Endothelial cell of umbilical vein (primary cell): ENCODE measurements at regions not wholly inside any gene's neighbourhood (a gene's known extent, or its start where the extent isn't known, plus 50 kb on each side); places are given as distances from the start of the nearest gene placed in this dataset.
"Not testable (repeated sequence)": the region's sequence is repeated elsewhere in the genome, so short reads cannot be mapped to it uniquely, and the experiment has no call there.

Source experiments
- BruUV-seq: library from RNA; stranded (reverse); fragments of 400-500 nt; replicated peaks from 2 replicates; lab custom pipeline; 2021; lab: Mats Ljungman, UMichigan
- CTCF ChIA-PET: fragments of 300-600, 350-600 bp; sonication (Branson Sonifier 250); formaldehyde crosslinking; loops from one replicate; lab custom pipeline; 2021; ENCODE audit warnings: antibody characterized with exemption, inconsistent platforms; lab: Charles Lee
- POLR2A ChIA-PET: fragments of 300-600, 350-600 bp; sonication (Branson Sonifier 250); formaldehyde crosslinking; loops from one replicate; lab custom pipeline; 2021; ENCODE audit warnings: antibody characterized with exemption, inconsistent platforms; lab: Charles Lee
- DNase-seq: peaks from one replicate; pipeline ENCODE4 v3.0.0-alpha.2; 2011; ENCODE audit warnings: low read depth, low spot score
- FAIRE-seq: peaks from 2 replicates; lab custom pipeline; 2011; peaks lifted over from hg19 to GRCh38; lab: Jason Lieb, UNC
- H2AFZ ChIP-seq: 2 replicates; pipeline ENCODE4 v1.6.0; 2012; ENCODE audit warnings: low read depth, low read length, control low read depth, inconsistent platforms
- H3K27ac ChIP-seq: 2 replicates; pipeline ENCODE4 v1.5.1; 2011; ENCODE audit warnings: low read depth, mild to moderate bottlenecking, control low read depth, low read length, moderate library complexity; ENCODE audit not compliant: insufficient read depth
- H3K27me3 ChIP-seq, 2 experiments: 2 replicates each; pipeline versions ENCODE4 v1.6.0 to v1.6.1; 2011; ENCODE audit warnings: low read length in 2 of 2, mixed read lengths in 1 of 2; ENCODE audit not compliant: control insufficient read depth in 2 of 2, insufficient read depth in 2 of 2
- H3K36me3 ChIP-seq, 2 experiments: 2 replicates in 1 of 2; 3 replicates in 1 of 2; pipeline ENCODE4 v1.5.1; 2011; ENCODE audit warnings: low read length in 2 of 2, mild to moderate bottlenecking in 1 of 2, moderate library complexity in 1 of 2; ENCODE audit not compliant: control insufficient read depth in 2 of 2, insufficient read depth in 2 of 2; ENCODE audit errors: extremely low read depth in 1 of 2
- H3K4me1 ChIP-seq: 3 replicates; pipeline ENCODE4 v1.5.1; 2011; ENCODE audit warnings: mild to moderate bottlenecking, low read length; ENCODE audit not compliant: control insufficient read depth, insufficient read depth; ENCODE audit errors: extremely low read depth
- H3K4me2 ChIP-seq: 2 replicates; pipeline ENCODE4 v1.6.1; 2011; ENCODE audit warnings: low read length, control low read depth, mixed read lengths; ENCODE audit not compliant: insufficient read depth
- H3K4me3 ChIP-seq, 3 experiments: fragments of 200-600 bp in 1 of 3; sonication (generic), shearing (Covaris generic) in 1 of 3; replicated peaks in 1 of 3; 2 replicates each; pipeline ENCODE4 v1.5.1; 2011 to 2016; ENCODE audit warnings: control low read depth in 3 of 3, low read length in 3 of 3, mild to moderate bottlenecking in 2 of 3, inconsistent platforms in 1 of 3, low read depth in 1 of 3, moderate library complexity in 1 of 3; ENCODE audit not compliant: insufficient read depth in 1 of 3
- H3K79me2 ChIP-seq: 2 replicates; pipeline ENCODE4 v1.6.0; 2012; ENCODE audit warnings: low read length, inconsistent platforms; ENCODE audit not compliant: control insufficient read depth, insufficient read depth
- H3K9ac ChIP-seq: replicated peaks from 2 replicates; pipeline ENCODE3; 2011; ENCODE audit warnings: low read length, control low read depth; ENCODE audit not compliant: insufficient read depth; ENCODE audit errors: extremely low read depth
- H3K9me1 ChIP-seq: replicated peaks from 3 replicates; pipeline ENCODE4 v1.6.0; 2011; ENCODE audit warnings: mild to moderate bottlenecking, low read length; ENCODE audit not compliant: control insufficient read depth, insufficient read depth; ENCODE audit errors: extremely low read depth
- H3K9me3 ChIP-seq: replicated peaks from 2 replicates; pipeline ENCODE4 v1.5.1; 2012; ENCODE audit warnings: low read length, inconsistent platforms; ENCODE audit not compliant: control insufficient read depth, insufficient read depth
- H4K20me1 ChIP-seq: replicated peaks from 2 replicates; pipeline ENCODE3; 2011; ENCODE audit warnings: mild to moderate bottlenecking, low read length; ENCODE audit not compliant: control insufficient read depth, insufficient read depth; ENCODE audit errors: extremely low read depth
- CTCF ChIP-seq, 2 donors: IDR thresholded peaks; 1 replicate in 1 of 2; 2 replicates in 1 of 2; pipeline ENCODE4 v1.5.1; 2011; ENCODE audit warnings: low read length in 2 of 2, mild to moderate bottlenecking in 2 of 2, moderate library complexity in 2 of 2, control low read depth in 1 of 2, inconsistent platforms in 1 of 2, low read depth in 1 of 2; ENCODE audit not compliant: insufficient read depth in 1 of 2; ENCODE audit errors: extremely low read depth in 1 of 2
- EZH2 ChIP-seq: IDR thresholded peaks from 2 replicates; pipeline ENCODE4 v1.6.1; 2012; ENCODE audit warnings: borderline replicate concordance, low read depth, mild to moderate bottlenecking, moderate library complexity, low read length, inconsistent platforms; ENCODE audit not compliant: severe bottlenecking
- FOS ChIP-seq: IDR thresholded peaks from 2 replicates; pipeline ENCODE4 v1.6.1; 2011; ENCODE audit warnings: mild to moderate bottlenecking, low read length, moderate library complexity, borderline replicate concordance; ENCODE audit not compliant: insufficient read depth
- GATA2 ChIP-seq: IDR thresholded peaks from 2 replicates; pipeline ENCODE4 v1.7.0; 2011; ENCODE audit warnings: low read depth, mild to moderate bottlenecking, moderate library complexity, mixed read lengths, low read length; ENCODE audit not compliant: insufficient read length, insufficient read depth
- JUN ChIP-seq: IDR thresholded peaks from 2 replicates; pipeline ENCODE4 v1.6.1; 2011; ENCODE audit warnings: borderline replicate concordance, low read depth; ENCODE audit not compliant: insufficient read length, insufficient read depth
- MAX ChIP-seq: IDR thresholded peaks from 2 replicates; pipeline ENCODE4 v1.6.1; 2011; ENCODE audit not compliant: insufficient read depth, insufficient read length
- MYC ChIP-seq: IDR thresholded peaks from one replicate; pipeline ENCODE4 v1.6.1; 2011; ENCODE audit warnings: mild to moderate bottlenecking, low read depth, low read length
- POLR2A ChIP-seq: IDR thresholded peaks from 2 replicates; pipeline ENCODE4 v1.6.1; 2012; ENCODE audit warnings: low read depth, mild to moderate bottlenecking, control low read depth, low read length
- POLR2AphosphoS5 ChIP-seq: IDR thresholded peaks from 2 replicates; pipeline ENCODE4 v1.6.1; 2012; ENCODE audit warnings: low read depth, mild to moderate bottlenecking, control low read depth, low read length, moderate library complexity; ENCODE audit not compliant: insufficient read depth
- dilution Hi-C: fragments of 300-500 bp; cut with MboI; formaldehyde crosslinking; loops from one replicate; pipeline ENCODE4 v1.15.0; 2019; ENCODE audit warnings: low sequenced_read_pairs; ENCODE audit not compliant: extremely low pct_ligation_motif_present
- intact Hi-C: fragments of 100-400 bp; cut with micrococcal nuclease; formaldehyde crosslinking; loops from one replicate; pipeline ENCODE4 v1.10.0; 2022

GRCh38 chr5:57871496-57871895 lies 388.9 kb upstream of the ACTBL2 start:
- Histone ChIP-seq H3K9ac (no peak overlapping the region), H3K9me1 (no peaks in the 10 kb centered on the region), H3K27me3 (no peaks in the 10 kb centered on the region), H3K9me3 (no peaks in the 10 kb centered on the region), H3K27ac (no peak overlapping the region), H3K4me2 (no peak overlapping the region), H3K4me1 (no peaks in the 10 kb centered on the region), H2AFZ (no peak overlapping the region), H3K4me3 (no peak overlapping the region), H3K36me3 (no peaks in the 10 kb centered on the region), H3K79me2 (no peaks in the 10 kb centered on the region), H4K20me1 (no peaks in the 10 kb centered on the region)
- intact Hi-C loops: no loop called here
- POLR2A ChIA-PET: no interaction called here
- DNase-seq (no peak), FAIRE-seq (no peak)
- BruUV-seq: no TSS peak
- no peak for TF ChIP-seq POLR2AphosphoS5
- no peak for TF ChIP-seq CTCF (IDR thresholded peaks at IDR 0.05; ENCODE audit: extremely low read depth in 1 of 2, insufficient read depth in 1 of 2, low read depth in 1 of 2, low read length in 2 of 2)
- no peak for TF ChIP-seq POLR2A
- TF ChIP-seq JUN: no peak
- no peak for TF ChIP-seq GATA2
- no peak for TF ChIP-seq FOS
- no peak for TF ChIP-seq MAX
- TF ChIP-seq EZH2: no peak
- no peak for TF ChIP-seq MYC
- dilution Hi-C loops: no loop called here
- CTCF ChIA-PET: no interaction called here

- H3K4me2 ChIP-seq, dilution Hi-C loops, BruUV-seq: not testable (repeated sequence)
These were observed 387.7 kb upstream of the ACTBL2 start for GRCh38 chr5:57870267-57870666.

More at GRCh38 chr5:57870267-57870666, 387.7 kb upstream of the ACTBL2 start:
- CTCF ChIA-PET, DNase-seq, H3K4me3 ChIP-seq, H3K79me2 ChIP-seq, FAIRE-seq, H3K9me3 ChIP-seq, POLR2A ChIA-PET, H3K27me3 ChIP-seq, H3K9me1 ChIP-seq, H2AFZ ChIP-seq, H4K20me1 ChIP-seq, H3K4me1 ChIP-seq, intact Hi-C loops, H3K9ac ChIP-seq, H3K36me3 ChIP-seq, H3K27ac ChIP-seq: not testable (repeated sequence)
